ENCODE measurements at regions not wholly inside any gene's neighbourhood (a gene's known extent, or its start where the extent isn't known, plus 50 kb on each side); places are given as distances from the start of the nearest gene placed in this dataset.

- TF ChIP-seq CTCF (conservative IDR thresholded peaks at IDR 0.05; ENCODE audit: low read depth in 2 of 2) = no peak
- TF ChIP-seq EZH2 (IDR thresholded peaks at IDR 0.05; ENCODE audit: low read depth, unreplicated experiment) = no peak
Observed at GRCh38 chr3:94460931-94461330, 398.1 kb downstream of the NSUN3 start.

Measured in GM23338 (cell line).